Islet precursor cell (in vitro differentiated cells): ENCODE measurements at regions not wholly inside any gene's neighbourhood (a gene's known extent, or its start where the extent isn't known, plus 50 kb on each side); places are given as distances from the start of the nearest gene placed in this dataset.
"Not testable (repeated sequence)": the region's sequence is repeated elsewhere in the genome, so short reads cannot be mapped to it uniquely, and the experiment has no call there.

ENCODE experiments used
- DNase-seq: peaks from one replicate; pipeline ENCODE4 v3.0.0-alpha.2; 2018

DNA sequence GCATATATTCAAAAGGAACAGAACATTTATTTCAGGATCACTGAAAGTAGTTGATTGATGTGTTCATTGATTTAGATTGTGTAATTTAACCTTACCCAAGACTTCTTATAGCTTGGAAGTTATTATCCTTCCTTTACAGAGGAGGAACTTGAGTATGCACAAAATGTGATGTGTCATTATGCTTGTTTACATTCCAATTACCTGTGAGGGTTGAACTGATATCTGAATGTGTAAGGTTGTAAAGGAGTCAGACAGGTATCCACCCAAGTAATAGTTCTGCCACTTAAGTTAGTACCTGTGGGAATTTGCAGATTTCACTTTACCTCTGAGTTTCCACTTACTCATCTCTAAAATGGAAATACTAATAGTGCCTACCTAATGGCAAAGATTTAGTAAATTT lies 668.2 kb downstream of the DOK5 start:
- no peak for DNase-seq

- no peak for DNase-seq
Observed at GRCh38 chr20:55142932-55143331, 667.5 kb downstream of the DOK5 start.

DNA sequence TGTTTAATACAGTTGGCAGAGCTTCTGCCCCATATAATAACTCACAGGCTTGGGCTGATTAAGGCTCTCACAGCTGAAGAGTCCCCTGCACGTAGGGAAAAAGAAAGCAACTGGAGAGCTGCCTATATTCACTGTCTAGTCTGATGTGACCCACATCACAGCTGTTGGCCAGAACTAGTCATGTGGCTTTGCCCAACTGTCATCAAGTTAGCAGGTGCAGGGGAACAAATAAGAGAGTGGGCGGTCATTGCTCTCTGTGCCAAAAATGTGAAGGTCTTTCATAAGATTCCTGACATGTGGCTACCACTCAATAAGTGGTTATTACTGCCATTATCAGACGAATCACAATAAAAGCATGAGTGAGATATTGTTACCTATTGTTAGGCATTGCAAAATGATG lies 665.2 kb downstream of the DOK5 start:
- DNase-seq, result no peak

- DNase-seq, result no peak
Observed at GRCh38 chr20:55139173-55139765, 663.9 kb downstream of the DOK5 start.

DNA sequence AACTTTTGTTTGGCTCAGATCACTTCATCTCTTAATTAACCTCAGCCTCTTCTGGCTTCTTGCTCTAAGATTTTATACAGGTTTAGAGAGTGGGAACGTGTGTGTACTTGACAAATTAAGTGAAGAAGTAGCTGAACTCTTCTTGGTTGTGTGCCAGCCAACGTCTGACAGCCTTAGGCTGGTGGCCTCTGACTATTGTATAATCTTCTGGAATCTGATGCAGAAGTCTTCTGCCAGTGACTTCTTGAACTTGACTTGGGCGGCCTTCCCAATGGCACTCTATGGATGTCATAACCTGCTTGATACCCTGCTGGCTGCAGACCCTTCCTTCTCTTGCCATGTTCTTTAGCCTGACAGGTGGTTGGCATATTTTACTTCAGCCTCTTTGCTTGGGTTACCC lies 660.5 kb downstream of the DOK5 start:
- no peak for DNase-seq

DNA sequence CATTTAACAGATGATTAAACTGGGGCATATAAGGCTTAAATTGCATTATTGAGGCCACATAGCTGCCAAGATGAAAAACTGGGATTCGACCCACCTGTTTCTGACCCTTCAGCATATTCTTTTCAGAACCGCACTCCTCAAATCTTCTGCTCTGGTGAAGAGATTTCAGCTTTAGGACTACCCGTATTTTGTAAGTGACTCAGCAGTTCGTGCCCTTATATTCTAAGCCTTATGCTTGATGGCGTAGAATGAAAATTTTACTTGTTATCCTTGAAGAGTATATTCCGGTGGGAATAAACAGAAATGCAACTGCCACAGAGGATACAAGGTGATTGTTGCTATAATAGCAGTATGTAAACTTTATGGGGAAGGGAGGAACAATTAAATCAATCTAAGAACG lies 657.1 kb downstream of the DOK5 start:
- DNase-seq, result no peak

DNA sequence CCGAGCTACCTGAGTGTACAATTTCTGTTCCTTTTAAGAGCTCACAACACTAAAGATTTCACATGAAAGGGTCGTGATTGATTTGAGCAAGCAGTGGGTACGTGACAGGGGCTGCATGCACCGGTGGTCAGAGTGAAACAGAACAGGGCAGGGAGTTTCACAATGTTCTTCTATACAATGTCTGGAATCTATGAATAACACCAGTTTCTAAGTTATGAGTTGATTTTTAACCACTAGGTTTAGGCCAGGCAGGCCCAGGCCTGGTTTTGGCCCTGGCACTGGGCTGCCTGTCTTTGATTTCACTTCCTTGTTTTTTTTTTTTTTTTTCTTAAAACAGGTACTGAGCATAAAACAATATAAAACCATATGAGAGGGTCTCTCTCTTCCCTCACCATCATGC lies 642.2 kb downstream of the DOK5 start:
- not testable (repeated sequence) for DNase-seq

- DNase-seq, result no peak
Observed at GRCh38 chr20:55116598-55116997, 641.2 kb downstream of the DOK5 start.

DNA sequence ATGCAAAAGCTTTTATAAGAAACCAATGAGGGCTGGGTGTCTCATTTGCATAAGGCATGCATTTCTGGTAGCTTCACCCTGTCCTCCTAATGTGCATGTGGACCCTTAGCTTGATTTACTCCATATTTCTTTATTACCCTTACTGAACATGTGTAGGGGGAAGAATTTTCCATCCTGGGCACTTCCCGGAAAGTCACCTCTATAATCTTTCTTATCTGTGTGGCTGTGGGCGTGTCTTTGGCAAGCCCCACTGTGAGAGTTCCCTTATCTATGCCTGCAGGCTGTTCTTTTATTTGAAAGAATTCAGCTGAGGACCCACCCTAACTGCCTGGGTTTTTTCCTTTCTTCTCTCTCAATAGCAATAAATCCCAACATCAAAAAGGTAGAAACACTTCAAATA lies 627.8 kb downstream of the DOK5 start:
- no peak for DNase-seq

GRCh38 chr20:55099251-55099650 lies 623.9 kb downstream of the DOK5 start:
- no peak for DNase-seq

GRCh38 chr20:55097621-55098020 lies 622.2 kb downstream of the DOK5 start:
- DNase-seq, result no peak

DNA sequence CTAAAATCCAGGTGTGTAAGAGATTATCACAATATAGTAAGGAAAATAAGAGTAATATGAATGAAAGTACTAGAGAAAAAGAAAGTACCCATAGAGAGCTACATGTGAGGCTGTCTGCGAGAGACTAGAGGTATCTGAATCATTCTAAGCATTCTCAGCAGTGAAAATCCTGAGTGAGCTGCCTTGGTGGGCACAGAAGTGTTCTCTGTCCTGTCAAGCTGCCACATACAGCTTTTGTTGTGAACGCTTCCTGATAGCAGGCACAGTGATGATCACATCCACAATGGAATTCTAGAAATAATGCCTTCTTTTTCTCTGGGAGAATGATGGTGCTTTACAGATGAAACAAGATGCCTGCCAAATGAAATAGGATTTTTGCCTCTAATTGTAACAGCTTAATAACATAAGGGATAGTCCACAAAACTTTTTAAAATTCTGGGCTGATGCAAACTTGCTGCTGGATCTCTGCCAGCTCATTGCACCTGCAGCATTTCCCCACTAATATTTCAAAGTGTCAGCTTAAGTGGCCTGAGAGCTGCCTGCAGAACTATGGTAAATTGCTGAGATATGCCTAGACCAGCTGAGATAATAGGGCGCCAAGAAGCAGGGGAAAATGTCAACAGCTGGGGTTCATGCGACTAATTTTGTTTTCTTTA lies 620.5 kb downstream of the DOK5 start:
- no peak for DNase-seq

DNA sequence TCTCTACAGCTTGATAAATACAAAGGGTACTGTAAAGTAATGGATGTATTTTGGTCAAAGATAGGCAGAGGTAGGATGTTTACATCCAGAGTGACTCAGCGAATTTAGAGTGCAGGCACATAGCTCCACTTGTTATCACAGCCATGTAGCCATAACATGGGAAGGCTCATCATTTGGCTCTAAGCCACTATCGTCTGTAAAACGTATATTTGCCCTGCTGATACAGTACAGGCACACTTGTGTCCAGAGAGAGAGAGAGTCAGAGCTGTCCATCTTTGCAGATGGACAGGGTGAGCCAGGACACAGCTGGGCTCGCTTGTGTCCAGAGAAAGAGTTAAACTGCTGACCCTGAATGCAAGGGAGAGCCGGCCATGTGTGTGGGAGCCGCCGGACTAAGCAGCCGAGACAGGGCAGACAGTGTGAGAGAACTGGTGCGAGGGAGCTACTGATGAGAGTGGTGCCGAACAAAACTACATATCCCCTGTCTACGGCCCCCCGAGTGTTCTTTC lies 619.0 kb downstream of the DOK5 start:
- no peak for DNase-seq

DNA sequence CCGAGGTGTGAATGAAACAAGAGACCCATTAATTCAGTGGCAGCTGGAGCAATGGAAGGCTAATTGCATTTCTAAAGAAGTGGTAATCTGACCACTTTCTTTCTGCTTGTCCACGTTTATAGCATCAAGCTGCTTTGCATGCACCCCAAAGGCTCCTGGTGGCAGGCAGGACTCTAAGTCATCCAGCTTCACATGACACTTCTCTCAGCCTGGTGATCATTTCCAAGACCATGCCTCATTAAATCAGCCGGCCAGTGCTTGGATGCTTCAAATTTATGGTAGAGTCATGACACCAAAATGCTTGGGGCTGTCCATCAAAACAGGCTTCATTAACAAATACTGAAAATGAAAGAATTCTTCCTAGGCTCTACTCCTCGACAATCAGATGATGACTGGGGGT lies 614.9 kb downstream of the DOK5 start:
- no peak for DNase-seq

- no peak for DNase-seq
Observed at GRCh38 chr20:55086421-55086820, 611.0 kb downstream of the DOK5 start.

DNA sequence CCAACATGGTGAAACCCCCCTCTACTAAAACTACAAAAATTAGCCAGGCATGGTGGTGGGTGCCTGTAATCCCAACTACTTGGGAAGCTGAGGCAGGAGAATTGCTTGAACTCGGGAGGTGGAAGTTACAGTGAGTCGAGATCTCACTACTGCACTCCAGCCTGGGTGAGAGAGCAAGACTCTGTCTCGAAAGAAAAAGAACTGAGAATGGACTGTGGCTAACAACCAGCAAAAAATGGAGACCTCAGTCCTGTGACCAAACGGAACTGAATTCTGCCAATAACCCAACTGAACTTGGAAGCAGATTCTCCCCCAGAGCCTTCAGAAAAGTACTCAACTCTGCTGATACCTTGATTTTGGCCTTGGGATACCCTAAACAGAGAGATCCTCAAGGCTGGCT lies 604.5 kb downstream of the DOK5 start:
- no peak for DNase-seq

DNA sequence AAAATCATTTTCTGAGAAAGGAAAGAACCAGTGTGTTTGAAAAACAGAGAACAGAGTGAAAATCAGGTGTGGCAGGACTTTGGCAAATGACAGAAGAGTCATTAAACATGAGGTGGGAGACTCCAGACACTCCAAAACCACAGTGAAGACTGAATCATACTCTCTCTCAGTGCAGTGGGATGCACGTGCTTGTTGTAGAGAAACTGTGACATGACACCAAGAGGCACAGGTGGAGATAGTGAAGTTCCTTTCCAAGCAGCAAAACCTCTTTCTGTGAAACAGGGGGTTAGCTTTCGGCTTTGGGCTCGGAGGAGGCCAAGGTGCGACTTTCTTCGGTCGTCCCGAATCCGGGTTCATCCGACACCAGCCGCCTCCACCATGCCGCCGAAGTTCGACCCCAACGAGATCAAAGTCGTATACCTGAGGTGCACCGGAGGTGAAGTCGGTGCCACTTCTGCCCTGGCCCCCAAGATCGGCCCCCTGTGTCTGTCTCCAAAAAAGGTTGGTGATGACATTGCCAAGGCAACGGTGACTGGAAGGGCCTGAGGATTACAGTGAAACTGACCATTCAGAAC lies 599.0 kb downstream of the DOK5 start:
- not testable (repeated sequence) for DNase-seq

GRCh38 chr20:55070001-55070400 lies 594.6 kb downstream of the DOK5 start:
- DNase-seq, result no peak

GRCh38 chr20:55067158-55067825 lies 591.9 kb downstream of the DOK5 start:
- no peak for DNase-seq

GRCh38 chr20:55058938-55059337 lies 583.5 kb downstream of the DOK5 start:
- no peak for DNase-seq

- DNase-seq, result no peak
Observed at GRCh38 chr20:55057779-55058415, 582.5 kb downstream of the DOK5 start.

- no peak for DNase-seq
Observed at GRCh38 chr20:55054453-55054852, 579.1 kb downstream of the DOK5 start.

DNA sequence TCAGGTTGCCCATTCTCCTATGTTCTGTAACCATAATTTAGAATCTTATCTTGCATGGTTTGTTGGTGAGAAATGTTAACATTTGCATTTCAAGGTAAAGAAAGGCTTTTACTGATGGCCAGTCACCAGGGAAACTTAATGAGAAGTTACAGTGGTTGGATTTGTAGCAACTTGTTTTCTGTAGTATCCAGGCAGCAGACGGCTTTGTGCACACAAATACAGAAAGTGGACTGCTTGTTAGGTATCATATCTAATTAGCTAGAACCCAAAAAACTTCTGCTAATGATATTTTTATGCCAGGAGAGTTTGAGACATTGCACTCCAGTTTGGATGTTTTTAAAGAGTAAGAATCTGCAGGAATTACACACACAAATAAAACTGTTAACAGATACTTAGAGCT lies 578.0 kb downstream of the DOK5 start:
- DNase-seq, result no peak

GRCh38 chr20:55052459-55052858 lies 577.1 kb downstream of the DOK5 start:
- DNase-seq, result no peak
